ENCODE measurements at regions not wholly inside any gene's neighbourhood (a gene's known extent, or its start where the extent isn't known, plus 50 kb on each side); places are given as distances from the start of the nearest gene placed in this dataset.

DNA sequence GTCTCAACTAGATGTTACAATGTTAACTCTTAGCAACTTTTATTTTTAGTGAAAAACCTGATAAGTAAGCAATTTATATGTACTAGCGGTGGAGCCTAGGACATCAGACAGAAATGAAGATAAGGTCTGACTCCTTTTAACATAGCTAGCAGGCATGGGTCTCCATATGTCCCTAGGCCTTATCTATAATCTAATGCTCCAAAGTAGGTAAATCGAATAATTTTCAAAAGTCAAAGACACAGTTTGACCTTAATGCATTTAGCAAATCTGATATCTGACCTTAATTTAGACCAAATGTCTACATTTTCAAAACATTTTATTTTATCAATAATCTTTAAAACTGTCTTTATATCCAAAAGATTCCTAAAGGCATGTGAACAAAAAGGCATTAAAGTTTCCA lies 305.0 kb upstream of the CCNH start:
- TF ChIP-seq POLR2AphosphoS5 (IDR thresholded peaks at IDR 0.05) = no peak
- TF ChIP-seq, protein P1, sequence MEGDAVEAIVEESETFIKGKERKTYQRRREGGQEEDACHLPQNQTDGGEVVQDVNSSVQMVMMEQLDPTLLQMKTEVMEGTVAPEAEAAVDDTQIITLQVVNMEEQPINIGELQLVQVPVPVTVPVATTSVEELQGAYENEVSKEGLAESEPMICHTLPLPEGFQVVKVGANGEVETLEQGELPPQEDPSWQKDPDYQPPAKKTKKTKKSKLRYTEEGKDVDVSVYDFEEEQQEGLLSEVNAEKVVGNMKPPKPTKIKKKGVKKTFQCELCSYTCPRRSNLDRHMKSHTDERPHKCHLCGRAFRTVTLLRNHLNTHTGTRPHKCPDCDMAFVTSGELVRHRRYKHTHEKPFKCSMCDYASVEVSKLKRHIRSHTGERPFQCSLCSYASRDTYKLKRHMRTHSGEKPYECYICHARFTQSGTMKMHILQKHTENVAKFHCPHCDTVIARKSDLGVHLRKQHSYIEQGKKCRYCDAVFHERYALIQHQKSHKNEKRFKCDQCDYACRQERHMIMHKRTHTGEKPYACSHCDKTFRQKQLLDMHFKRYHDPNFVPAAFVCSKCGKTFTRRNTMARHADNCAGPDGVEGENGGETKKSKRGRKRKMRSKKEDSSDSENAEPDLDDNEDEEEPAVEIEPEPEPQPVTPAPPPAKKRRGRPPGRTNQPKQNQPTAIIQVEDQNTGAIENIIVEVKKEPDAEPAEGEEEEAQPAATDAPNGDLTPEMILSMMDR (IDR thresholded peaks at IDR 0.05) = no peak

Data from sigmoid colon (tissue), 4 donors.